Glutamatergic neuron (in vitro differentiated cells): ENCODE measurements at regions not wholly inside any gene's neighbourhood (a gene's known extent, or its start where the extent isn't known, plus 50 kb on each side); places are given as distances from the start of the nearest gene placed in this dataset.
"Not testable (repeated sequence)": the region's sequence is repeated elsewhere in the genome, so short reads cannot be mapped to it uniquely, and the experiment has no call there.

Experiments
- DNase-seq: peaks from one replicate; pipeline ENCODE4 v3.0.0; 2022
- H3K27ac Mint-ChIP-seq: one replicate; pipeline ENCODE4 v1.8.0; 2020; ENCODE audit warnings: mild to moderate bottlenecking, mixed read lengths, inconsistent platforms; ENCODE audit not compliant: unreplicated experiment
- H3K27me3 Mint-ChIP-seq: one replicate; pipeline ENCODE4 v1.8.0; 2020; ENCODE audit warnings: mild to moderate bottlenecking, moderate library complexity, mixed read lengths, inconsistent platforms; ENCODE audit not compliant: unreplicated experiment
- H3K36me3 Mint-ChIP-seq: one replicate; pipeline ENCODE4 v1.8.0; 2020; ENCODE audit warnings: mild to moderate bottlenecking, mixed read lengths, inconsistent platforms; ENCODE audit not compliant: unreplicated experiment
- H3K4me1 Mint-ChIP-seq: one replicate; pipeline ENCODE4 v1.8.0; 2020; ENCODE audit warnings: mild to moderate bottlenecking, low read depth, mixed read lengths, inconsistent platforms; ENCODE audit not compliant: unreplicated experiment
- H3K4me3 Mint-ChIP-seq: one replicate; pipeline ENCODE4 v1.8.0; 2020; ENCODE audit warnings: mild to moderate bottlenecking, mixed read lengths, inconsistent platforms; ENCODE audit not compliant: unreplicated experiment
- H3K9me3 Mint-ChIP-seq: one replicate; pipeline ENCODE4 v1.8.0; 2020; ENCODE audit warnings: mild to moderate bottlenecking, moderate library complexity, mixed read lengths, inconsistent platforms; ENCODE audit not compliant: unreplicated experiment
- CTCF ChIP-seq: fragments of 200-600 bp; sonication (generic); IDR thresholded peaks from one replicate; pipeline ENCODE4 v1.5.0; 2021; ENCODE audit not compliant: partially characterized antibody, unreplicated experiment

GRCh38 chr9:33660772-33661171 lies 134.6 kb upstream of the PRSS3 start:
- H3K4me3 Mint-ChIP-seq = no peak overlapping the region
- H3K36me3 Mint-ChIP-seq = no peaks in the 10 kb centered on the region
- H3K27ac Mint-ChIP-seq = no peak overlapping the region
- no peak for TF ChIP-seq CTCF
- H3K4me1 Mint-ChIP-seq = no peaks in the 10 kb centered on the region
- DNase-seq = no peak
- H3K9me3 Mint-ChIP-seq = no peaks in the 10 kb centered on the region
- H3K27me3 Mint-ChIP-seq = peaks cover 4% of the 10 kb centered on the region

- H3K4me1 Mint-ChIP-seq = no peaks in the 10 kb centered on the region
- DNase-seq = no peak
- H3K36me3 Mint-ChIP-seq = no peaks in the 10 kb centered on the region
- no peak overlapping the region for H3K27ac Mint-ChIP-seq
- peaks cover 3% of the 10 kb centered on the region for H3K27me3 Mint-ChIP-seq
- no peak for TF ChIP-seq CTCF
- no peak overlapping the region for H3K4me3 Mint-ChIP-seq
- peaks cover 2% of the 10 kb centered on the region for H3K9me3 Mint-ChIP-seq
Observed at GRCh38 chr9:33661176-33661575, 134.2 kb upstream of the PRSS3 start.

- Mint-ChIP-seq H3K4me3 (no peak overlapping the region), H3K27ac (no peak overlapping the region), H3K4me1 (no peaks in the 10 kb centered on the region), H3K9me3 (peaks cover 2% of the 10 kb centered on the region), H3K27me3 (peaks cover 2% of the 10 kb centered on the region), H3K36me3 (no peaks in the 10 kb centered on the region)
- TF ChIP-seq CTCF = no peak
- no peak for DNase-seq
Observed at GRCh38 chr9:33662871-33663270, 132.5 kb upstream of the PRSS3 start.

- Mint-ChIP-seq H3K4me3 (peak overlapping the region; percentile 89), H3K27ac (peak overlapping the region; percentile 98), H3K4me1 (peaks cover 11% of the 10 kb centered on the region)
- not testable (repeated sequence) for H3K27me3 Mint-ChIP-seq, DNase-seq, H3K9me3 Mint-ChIP-seq, H3K36me3 Mint-ChIP-seq
Observed at GRCh38 chr9:33676194-33676745, 119.1 kb upstream of the PRSS3 start.

DNA sequence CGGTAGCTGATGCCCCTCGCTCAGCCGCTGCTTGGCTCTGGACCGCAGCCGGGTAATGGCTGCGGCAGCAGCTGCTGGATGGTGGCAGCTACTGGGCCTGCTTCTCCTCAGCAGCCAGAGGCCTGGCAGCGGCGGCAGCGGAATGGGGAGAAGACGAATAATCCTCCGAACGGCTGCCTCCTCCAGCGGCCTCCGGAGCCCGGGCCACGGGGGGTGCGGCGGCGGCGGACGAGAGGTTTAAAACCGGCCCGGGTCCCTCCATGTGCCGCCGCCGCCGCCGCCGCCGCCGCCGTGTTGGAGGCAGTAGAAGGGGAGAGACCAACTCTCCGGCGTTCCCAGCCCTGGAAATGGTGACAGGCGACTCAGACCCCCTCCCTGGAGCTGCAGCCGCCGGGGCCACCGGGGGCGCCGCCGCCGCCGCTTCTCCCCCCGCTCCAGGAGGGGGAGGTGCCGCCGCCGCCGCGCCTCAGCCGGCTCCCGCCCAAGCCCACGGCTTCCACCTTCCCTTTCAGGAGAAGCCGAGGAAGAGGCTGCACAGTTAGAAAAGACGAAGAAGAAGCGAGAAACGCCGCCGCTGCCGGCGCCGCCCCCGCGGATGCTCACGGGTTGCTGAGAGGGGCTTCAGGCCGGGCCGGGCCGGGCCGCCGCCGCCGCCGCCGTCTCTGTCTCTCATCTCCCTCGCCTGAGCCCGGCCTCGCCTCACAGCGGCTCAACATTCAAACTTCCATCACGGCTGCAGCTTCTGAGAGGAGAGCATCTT lies 118.4 kb upstream of the PRSS3 start:
- peak overlapping the region; percentile 99 for H3K27ac Mint-ChIP-seq
- H3K9me3 Mint-ChIP-seq = peaks cover 3% of the 10 kb centered on the region
- H3K4me3 Mint-ChIP-seq = peak overlapping the region; percentile 97
- peaks cover 11% of the 10 kb centered on the region for H3K4me1 Mint-ChIP-seq
- no peaks in the 10 kb centered on the region for H3K36me3 Mint-ChIP-seq
- peaks cover 4% of the 10 kb centered on the region for H3K27me3 Mint-ChIP-seq
- peak; percentile 71 for DNase-seq
- TF ChIP-seq CTCF = no peak
